ENCODE measurements at regions not wholly inside any gene's neighbourhood (a gene's known extent, or its start where the extent isn't known, plus 50 kb on each side); places are given as distances from the start of the nearest gene placed in this dataset.

DNA sequence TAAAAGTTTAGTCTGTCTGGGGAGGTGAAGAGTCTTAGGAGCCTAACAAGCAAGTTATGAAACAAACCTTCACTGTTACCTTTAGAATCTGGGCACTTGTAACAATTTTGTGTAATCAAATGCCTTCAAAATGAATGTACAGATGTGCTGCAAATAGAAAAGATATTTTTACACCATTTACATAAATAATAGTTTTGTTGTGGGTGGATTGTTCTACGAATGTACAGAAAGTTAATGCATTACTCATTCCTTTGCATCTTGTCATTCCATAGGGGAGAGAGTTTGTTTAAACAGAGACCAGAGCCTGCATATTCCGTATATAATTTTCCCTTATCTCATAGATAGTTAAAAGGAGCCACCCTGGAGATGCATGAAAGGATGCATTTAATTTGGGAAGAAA lies 576.9 kb upstream of the SGCD start:
- TF ChIP-seq, protein P1, sequence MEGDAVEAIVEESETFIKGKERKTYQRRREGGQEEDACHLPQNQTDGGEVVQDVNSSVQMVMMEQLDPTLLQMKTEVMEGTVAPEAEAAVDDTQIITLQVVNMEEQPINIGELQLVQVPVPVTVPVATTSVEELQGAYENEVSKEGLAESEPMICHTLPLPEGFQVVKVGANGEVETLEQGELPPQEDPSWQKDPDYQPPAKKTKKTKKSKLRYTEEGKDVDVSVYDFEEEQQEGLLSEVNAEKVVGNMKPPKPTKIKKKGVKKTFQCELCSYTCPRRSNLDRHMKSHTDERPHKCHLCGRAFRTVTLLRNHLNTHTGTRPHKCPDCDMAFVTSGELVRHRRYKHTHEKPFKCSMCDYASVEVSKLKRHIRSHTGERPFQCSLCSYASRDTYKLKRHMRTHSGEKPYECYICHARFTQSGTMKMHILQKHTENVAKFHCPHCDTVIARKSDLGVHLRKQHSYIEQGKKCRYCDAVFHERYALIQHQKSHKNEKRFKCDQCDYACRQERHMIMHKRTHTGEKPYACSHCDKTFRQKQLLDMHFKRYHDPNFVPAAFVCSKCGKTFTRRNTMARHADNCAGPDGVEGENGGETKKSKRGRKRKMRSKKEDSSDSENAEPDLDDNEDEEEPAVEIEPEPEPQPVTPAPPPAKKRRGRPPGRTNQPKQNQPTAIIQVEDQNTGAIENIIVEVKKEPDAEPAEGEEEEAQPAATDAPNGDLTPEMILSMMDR (IDR thresholded peaks at IDR 0.05): no peak
- no peak overlapping the region for H3K4me3 ChIP-seq
- ATAC-seq (no peak), DNase-seq (no peak)
- H3K4me1 ChIP-seq: no peaks in the 10 kb centered on the region
- no peaks in the 10 kb centered on the region for H3K27me3 ChIP-seq
- intact Hi-C loops (cut with DNase I): no loop called here
- H3K36me3 ChIP-seq: no peaks in the 10 kb centered on the region
- H3K9me3 ChIP-seq: no peaks in the 10 kb centered on the region
- H3K27ac ChIP-seq: no peak overlapping the region

DNA sequence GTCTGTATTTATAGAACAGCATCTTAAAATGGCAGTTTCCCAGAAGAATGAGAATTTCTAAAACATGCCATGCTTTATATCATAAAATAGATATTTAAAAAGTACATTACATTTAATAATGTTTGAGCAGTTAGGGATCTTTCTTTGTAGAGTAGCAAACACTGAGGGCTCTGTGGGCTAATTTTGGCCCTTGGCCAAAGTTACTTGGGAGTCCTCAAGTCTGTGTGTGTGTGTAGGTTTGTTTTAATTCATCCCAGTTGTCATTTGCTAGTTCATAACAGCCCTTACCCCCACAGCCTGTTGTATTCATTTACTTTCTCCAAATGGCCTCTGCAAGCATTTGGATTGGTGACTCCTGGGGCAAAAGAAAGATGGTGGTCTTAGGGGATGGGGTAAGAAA lies 576.4 kb upstream of the SGCD start:
- Histone ChIP-seq H3K4me1 (no peaks in the 10 kb centered on the region), H3K27ac (no peak overlapping the region), H3K36me3 (no peaks in the 10 kb centered on the region), H3K4me3 (no peak overlapping the region), H3K9me3 (no peaks in the 10 kb centered on the region), H3K27me3 (no peaks in the 10 kb centered on the region)
- DNase-seq (no peak), ATAC-seq (no peak)
- intact Hi-C loops (cut with DNase I): no loop called here
- TF ChIP-seq, protein P1 (IDR thresholded peaks at IDR 0.05): no peak

DNA sequence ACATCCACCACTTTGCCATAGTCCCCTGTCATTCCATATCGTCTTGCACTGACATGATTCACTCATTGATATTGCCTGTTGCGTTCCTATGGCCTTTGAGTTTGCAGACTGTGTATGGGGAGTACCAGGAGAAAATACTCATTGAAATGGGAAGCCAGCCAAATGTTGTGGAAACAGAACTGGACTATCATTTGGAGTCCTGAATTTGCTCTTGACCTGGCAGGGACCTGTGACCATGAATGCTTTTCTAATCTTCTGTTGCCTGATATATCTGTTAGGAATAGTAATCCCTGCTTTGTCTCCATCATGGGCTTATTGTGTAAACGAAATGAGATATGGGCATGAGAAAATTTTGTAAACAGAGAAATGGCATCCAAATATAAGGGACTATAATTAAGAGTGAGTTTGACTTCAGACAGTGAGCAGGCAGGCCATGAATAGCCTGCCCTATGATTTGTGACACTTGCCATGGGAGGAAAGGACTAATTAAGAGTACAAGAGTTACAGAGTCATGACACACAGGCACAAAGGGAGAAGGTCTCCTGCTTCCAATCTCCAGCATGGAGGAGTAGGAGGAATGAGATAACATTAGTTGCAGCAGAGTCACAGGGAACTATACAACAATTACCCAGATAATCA lies 572.9 kb upstream of the SGCD start:
- Histone ChIP-seq H3K4me3 (no peak overlapping the region), H3K36me3 (no peaks in the 10 kb centered on the region), H3K27me3 (no peaks in the 10 kb centered on the region), H3K9me3 (no peaks in the 10 kb centered on the region), H3K4me1 (no peaks in the 10 kb centered on the region), H3K27ac (no peak overlapping the region)
- ATAC-seq: no peak
- intact Hi-C loops (cut with DNase I): no loop called here
- TF ChIP-seq, protein P1 (IDR thresholded peaks at IDR 0.05): no peak
- no peak for DNase-seq

DNA sequence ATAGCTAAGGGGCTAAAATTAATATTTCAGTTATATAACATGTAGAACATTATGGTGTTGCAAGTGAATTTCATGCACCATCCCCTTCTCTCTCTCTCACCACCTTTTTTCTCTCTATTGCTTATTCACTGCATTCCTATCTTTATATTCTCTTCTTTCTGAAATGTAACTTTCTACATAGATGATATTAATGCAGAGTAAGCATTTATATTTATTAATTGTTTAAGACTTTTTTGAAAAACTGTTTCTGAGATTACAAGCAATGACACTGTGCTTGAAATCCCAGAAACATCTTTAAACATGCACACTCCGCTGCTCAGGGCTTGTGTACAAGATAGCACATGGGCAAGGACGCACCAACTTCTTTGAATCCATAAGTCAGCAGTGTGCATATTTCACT lies 567.7 kb upstream of the SGCD start:
- TF ChIP-seq, protein P1 (IDR thresholded peaks at IDR 0.05): no peak
- no peak for ATAC-seq
- no peak for DNase-seq

DNA sequence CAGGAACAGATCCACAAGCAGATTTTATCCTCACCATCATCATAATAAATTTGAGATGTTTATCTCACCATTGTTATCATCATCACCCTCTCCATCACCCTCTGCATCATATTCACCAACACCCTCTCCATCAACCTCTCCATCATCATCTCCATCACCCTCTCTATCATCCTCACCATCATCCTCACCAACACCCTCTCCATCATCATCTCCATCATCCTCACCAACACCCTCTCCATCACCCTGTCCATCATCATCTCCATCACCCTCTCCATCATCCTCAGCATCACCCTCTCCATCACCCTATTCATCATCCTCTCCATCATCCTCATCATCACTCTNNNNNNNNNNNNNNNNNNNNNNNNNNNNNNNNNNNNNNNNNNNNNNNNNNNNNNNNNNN lies 567.0 kb upstream of the SGCD start:
- no peaks in the 10 kb centered on the region for H3K36me3 ChIP-seq
- H3K4me1 ChIP-seq: no peaks in the 10 kb centered on the region
- no peaks in the 10 kb centered on the region for H3K27me3 ChIP-seq
- TF ChIP-seq, protein P1 (IDR thresholded peaks at IDR 0.05): no peak
- H3K4me3 ChIP-seq: no peak overlapping the region
- H3K9me3 ChIP-seq: no peaks in the 10 kb centered on the region
- no peak for ATAC-seq
- no peak overlapping the region for H3K27ac ChIP-seq
- no peak for DNase-seq
- intact Hi-C loops (cut with DNase I): no loop called here

More for the DNA sequence above, 567.7 kb upstream of the SGCD start:
- H3K36me3 ChIP-seq: no peaks in the 10 kb centered on the region
- intact Hi-C loops (cut with DNase I): no loop called here
- no peaks in the 10 kb centered on the region for H3K27me3 ChIP-seq
- H3K4me3 ChIP-seq: no peak overlapping the region
- H3K9me3 ChIP-seq: no peaks in the 10 kb centered on the region
- no peaks in the 10 kb centered on the region for H3K4me1 ChIP-seq
- no peak overlapping the region for H3K27ac ChIP-seq

DNA sequence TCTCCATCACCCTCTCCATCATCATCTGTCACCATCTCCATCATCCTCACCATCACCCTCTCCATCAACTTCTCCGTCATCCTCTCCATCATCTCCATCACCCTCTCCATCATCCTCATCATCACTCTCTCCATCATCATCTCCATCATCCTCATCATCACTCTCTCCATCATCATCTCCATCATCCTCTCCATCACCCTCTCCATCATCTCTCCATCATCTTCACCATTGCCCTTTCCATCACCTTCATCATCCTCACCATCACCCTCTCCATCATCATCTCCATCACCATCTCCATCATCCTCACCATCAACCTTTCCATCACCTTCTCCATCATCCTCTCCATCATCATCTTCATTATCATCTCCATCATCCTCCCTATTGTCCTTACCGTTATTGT lies 565.5 kb upstream of the SGCD start:
- Histone ChIP-seq H3K27me3 (no peaks in the 10 kb centered on the region), H3K27ac (no peak overlapping the region), H3K36me3 (no peaks in the 10 kb centered on the region), H3K4me3 (no peak overlapping the region), H3K9me3 (no peaks in the 10 kb centered on the region), H3K4me1 (no peaks in the 10 kb centered on the region)
- DNase-seq (no peak), ATAC-seq (no peak)
- TF ChIP-seq, protein P1 (IDR thresholded peaks at IDR 0.05): no peak
- intact Hi-C loops (cut with DNase I): no loop called here
